Testis (tissue), 2 donors: ENCODE measurements at regions not wholly inside any gene's neighbourhood (a gene's known extent, or its start where the extent isn't known, plus 50 kb on each side); places are given as distances from the start of the nearest gene placed in this dataset.

Source experiments
- CTCF ChIP-seq, 3 experiments: fragments of 450-650 bp in 2 of 3; fragments of 200-600 bp in 1 of 3; sonication (generic) in 1 of 3; IDR thresholded peaks; one replicate each; pipeline ENCODE4 v1.5.1; 2016 to 2019; ENCODE audit warnings: antibody characterized with exemption in 3 of 3, mild to moderate bottlenecking in 2 of 3, moderate library complexity in 1 of 3
- POLR2A ChIP-seq: fragments of 450-650 bp; IDR thresholded peaks from one replicate; pipeline ENCODE4 v1.6.1; 2017; ENCODE audit warnings: antibody characterized with exemption, mild to moderate bottlenecking, moderate library complexity

DNA sequence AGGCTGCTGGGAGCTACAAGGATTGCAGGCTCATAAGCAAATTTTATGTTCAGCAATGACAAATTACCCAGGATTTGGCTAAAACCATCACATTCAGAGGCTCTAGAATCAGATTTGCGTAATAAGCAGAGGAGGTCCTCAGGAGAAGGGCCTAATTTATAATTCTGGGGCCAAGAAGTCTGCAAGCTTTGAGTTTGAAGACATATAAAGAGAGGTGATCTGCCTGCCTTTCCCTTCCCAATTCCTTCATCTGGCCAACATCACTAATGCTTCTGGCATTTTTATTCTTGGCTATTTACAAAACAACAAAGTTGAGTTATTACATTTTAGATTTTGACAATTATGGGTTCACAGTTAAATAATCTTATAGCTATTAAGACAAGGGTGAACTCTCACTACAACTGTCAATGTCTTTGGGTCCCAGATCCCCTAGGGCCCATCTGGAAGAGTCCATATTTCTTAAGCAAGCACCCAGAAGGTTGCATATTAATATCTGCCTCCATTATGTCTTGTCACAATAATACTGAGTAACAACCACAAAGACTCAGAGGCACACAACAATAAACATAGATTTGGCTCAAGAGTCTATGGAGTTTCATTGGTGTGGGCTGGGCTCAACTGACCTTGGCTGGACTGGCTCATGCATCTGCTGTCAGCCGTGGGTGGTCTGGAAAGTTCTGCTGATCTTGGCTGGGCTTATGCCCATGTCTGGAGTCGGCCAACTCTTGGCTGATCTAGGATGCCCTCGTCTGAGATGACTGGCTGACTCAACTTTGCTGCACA lies 67.2 kb upstream of the CD82 start:
- TF ChIP-seq CTCF (IDR thresholded peaks at IDR 0.05) (no peak), POLR2A (no peak)
